Sigmoid colon (tissue), 4 donors: ENCODE measurements at regions not wholly inside any gene's neighbourhood (a gene's known extent, or its start where the extent isn't known, plus 50 kb on each side); places are given as distances from the start of the nearest gene placed in this dataset.

Experiments used
- CTCF ChIP-seq, 4 experiments: fragments of 450-650 bp in 3 of 4; fragments of 200-600 bp in 1 of 4; IDR thresholded peaks; one replicate each; pipeline ENCODE4 v1.5.1; 2016 to 2019; ENCODE audit warnings: antibody characterized with exemption in 4 of 4, mild to moderate bottlenecking in 3 of 4, moderate library complexity in 2 of 4
- POLR2A ChIP-seq, 2 donors: fragments of 450-650 bp; IDR thresholded peaks; one replicate each; pipeline ENCODE4 v1.6.1; 2016; ENCODE audit warnings: antibody characterized with exemption in 2 of 2, mild to moderate bottlenecking in 2 of 2, moderate library complexity in 2 of 2
- POLR2AphosphoS5 ChIP-seq, 4 donors: sonication (generic); formaldehyde crosslinking; IDR thresholded peaks; one replicate each; pipeline ENCODE4 v1.6.1; 2017; ENCODE audit warnings: antibody characterized with exemption in 4 of 4

GRCh38 chr12:125583071-125583470 lies 517.8 kb downstream of the AACS start:
- TF ChIP-seq POLR2A (IDR thresholded peaks at IDR 0.05) = no peak
- TF ChIP-seq CTCF (IDR thresholded peaks at IDR 0.05) = no peak
- TF ChIP-seq POLR2AphosphoS5 (IDR thresholded peaks at IDR 0.05) = no peak
